NOMO-1 treated with dmso at 0.1 percent for 144 hours (cell line): ENCODE measurements at regions not wholly inside any gene's neighbourhood (a gene's known extent, or its start where the extent isn't known, plus 50 kb on each side); places are given as distances from the start of the nearest gene placed in this dataset.
A peak's percentile ranks its signal among the peaks of the same experiment; 100 is the strongest.

Experiments
- DNase-seq: peaks from one replicate; lab custom pipeline; 2025; ENCODE audit not compliant: unreplicated experiment; lab: John Stamatoyannopoulos, UW

DNA sequence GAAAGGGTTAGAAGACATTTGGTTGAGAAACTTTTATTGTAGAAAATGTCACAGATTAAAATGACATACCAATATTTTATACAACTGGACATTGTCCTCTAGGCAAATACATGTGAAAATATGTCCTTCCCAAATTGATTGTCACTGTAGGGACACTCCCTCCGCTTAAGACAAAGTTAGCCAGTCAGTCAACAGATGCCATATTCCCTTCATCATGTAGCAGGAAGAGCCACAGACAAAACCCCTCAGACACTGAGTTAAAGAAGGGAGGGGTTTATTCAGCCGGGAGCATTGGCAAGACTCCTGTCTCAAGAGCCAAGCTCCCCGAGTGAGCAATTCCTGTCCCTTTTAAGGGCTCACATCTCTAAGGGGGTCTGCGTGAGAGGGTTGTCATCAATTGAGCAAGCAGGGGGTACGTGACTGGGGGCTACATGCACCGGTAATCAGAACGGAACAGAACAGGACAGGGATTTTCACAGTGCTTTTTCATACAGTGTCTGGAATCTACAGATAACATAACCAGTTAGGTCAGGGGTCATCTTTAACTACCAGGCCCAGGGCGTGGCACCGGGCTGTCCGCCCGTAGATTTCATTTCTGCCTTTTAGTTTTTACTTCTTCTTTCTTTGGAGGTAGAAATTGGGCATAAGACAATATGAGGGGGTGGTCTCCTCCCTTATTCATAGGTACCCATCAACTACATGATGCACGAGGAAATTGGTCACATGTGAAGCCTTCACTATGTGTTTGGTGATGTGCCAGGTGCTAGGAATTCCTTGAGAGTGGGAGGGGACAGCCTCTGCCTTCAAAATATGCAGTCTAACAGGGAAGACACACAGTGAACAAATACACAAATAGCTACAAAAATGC is 155.7 kb upstream of the CDYL start:
- DNase-seq = no peak

GRCh38 chr6:4616311-4616710 is 159.9 kb upstream of the CDYL start:
- DNase-seq = no peak

DNA sequence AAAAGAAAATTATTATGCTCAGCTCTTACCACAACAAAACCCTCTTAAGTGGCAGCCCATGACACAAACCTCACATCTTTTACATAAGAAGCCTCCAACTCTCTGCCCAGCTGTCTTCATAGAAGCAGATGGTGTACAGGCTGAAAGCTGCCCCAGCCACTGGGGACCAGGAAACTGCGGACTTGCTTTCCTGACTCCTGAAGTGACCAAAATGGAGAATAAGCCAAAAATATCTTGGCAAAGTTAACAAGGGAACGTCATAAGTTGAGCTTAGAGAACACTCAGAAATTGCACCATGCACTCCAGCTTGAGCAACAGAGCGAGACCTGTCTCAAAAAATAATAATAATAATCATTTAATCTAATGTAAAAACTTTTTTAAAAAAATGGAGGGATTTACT is 160.3 kb upstream of the CDYL start:
- DNase-seq = no peak

GRCh38 chr6:4615231-4615630 is 161.0 kb upstream of the CDYL start:
- no peak for DNase-seq

DNA sequence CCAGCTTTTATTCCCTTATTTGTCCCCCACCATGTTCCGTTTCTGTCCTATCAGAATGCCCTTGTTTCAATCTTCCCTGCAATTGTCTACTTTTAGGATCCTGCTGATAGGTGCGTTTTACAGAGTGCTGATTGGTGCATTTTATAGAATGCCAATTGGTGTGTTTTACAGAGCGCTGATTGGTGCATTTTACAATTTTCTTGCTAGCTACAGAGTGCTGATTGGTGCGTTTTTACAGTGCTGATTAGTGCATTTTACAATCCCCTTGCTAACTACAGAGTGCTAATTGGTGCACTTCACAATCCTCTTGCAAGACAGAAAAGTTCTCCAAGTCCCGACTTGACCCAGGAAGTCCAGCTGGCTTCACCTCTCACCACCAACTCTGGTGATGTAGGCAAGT is 161.6 kb upstream of the CDYL start:
- no peak for DNase-seq

- no peak for DNase-seq
These were observed 162.4 kb upstream of the CDYL start for GRCh38 chr6:4613795-4614194.

- no peak for DNase-seq
These were observed 162.8 kb upstream of the CDYL start for GRCh38 chr6:4613381-4613780.

DNA sequence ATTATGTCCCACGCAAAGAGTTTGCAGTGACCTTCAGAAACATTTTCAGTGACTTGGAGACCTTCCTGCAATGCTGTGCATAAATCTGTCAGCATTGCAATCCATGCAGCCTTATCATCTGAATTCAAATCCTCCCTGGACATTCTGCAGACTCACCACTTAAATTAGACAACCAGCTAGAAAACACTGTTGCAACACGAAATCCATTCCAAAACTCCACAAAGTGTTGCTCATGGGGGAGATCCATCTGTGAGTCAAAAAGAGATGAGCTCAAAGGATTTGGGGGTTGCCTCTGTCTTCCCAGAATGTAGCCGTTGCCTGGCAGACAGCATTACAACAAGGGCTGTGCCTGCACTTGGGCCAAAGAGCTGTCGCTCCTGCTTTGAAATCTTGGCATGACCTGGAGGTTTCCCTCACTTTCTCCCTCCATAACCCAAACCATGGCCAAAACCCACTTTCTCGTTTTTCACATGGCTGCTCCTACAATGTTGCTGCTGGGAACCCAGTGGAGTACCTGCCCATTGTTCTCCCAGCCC is 163.5 kb upstream of the CDYL start:
- no peak for DNase-seq

GRCh38 chr6:4611429-4612129 is 164.6 kb upstream of the CDYL start:
- DNase-seq = no peak

GRCh38 chr6:4610256-4610655 is 165.9 kb upstream of the CDYL start:
- DNase-seq = no peak

GRCh38 chr6:4608361-4609115 is 167.7 kb upstream of the CDYL start:
- no peak for DNase-seq

- no peak for DNase-seq
These were observed 168.4 kb upstream of the CDYL start for GRCh38 chr6:4607793-4608192.

GRCh38 chr6:4606821-4607704 is 169.1 kb upstream of the CDYL start:
- DNase-seq = no peak

- no peak for DNase-seq
These were observed 170.2 kb upstream of the CDYL start for GRCh38 chr6:4606016-4606415.

GRCh38 chr6:4603856-4604369 is 172.3 kb upstream of the CDYL start:
- DNase-seq = no peak

- DNase-seq = peak; percentile 31
These were observed 172.9 kb upstream of the CDYL start for GRCh38 chr6:4603291-4603690.

DNA sequence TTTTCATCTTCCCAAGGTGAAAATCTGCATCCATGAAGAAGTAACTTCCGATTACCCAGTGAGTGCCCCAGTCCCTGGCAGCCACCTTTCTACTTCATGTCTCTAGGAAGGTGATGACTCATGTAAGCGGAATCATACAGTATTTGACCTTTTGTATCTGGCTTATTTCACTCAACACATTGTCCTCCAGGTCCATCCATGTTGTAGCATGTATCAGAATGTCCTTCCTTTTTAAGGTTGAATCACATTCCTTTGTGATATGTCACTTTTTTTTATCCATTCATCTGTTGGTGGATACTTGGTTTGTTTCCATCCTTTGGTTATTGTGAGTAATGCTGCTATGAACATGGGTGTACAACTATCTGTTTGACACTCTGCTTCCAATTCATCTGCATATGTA is 176.3 kb upstream of the CDYL start:
- DNase-seq = no peak

GRCh38 chr6:4598384-4598995 is 177.7 kb upstream of the CDYL start:
- DNase-seq = no peak

DNA sequence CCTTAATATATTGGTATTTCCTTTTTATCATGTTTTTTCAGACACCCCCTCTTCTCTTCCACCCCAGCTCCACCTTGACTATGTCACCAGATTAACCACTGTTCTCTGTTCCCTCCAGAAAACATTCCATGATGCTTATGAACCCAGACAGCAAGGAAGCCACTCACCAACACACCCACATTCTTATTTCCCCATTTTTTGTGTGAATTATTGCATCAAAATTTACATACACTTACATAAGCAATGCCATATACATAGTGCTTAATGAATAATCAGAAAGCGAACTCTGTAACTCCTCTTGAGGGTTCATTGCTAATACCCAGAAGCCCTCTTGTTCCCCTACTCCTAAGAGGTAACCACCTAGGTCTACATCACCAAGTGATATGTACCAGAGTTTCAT is 182.3 kb upstream of the CDYL start:
- no peak for DNase-seq

DNA sequence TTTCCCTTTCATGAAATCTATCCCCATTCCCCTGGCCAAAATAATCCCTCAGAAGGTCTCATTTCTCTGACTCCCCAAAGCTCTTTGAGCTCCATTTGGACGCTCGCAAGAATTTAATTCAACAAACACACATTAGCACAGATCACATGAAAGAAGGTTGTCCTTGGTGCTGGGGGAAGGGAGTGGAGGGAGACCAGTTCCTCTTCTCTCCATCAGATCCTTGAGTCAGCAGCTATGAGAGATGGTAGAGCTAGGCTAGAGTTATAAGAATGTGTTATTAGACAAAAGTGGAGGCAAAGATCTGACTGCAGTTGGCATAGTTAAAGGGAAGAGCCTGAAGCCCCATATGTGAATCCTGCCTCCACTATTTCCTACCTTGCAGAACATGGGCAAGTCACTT is 184.2 kb upstream of the CDYL start:
- no peak for DNase-seq
